HepG2 (cell line): ENCODE measurements at regions not wholly inside any gene's neighbourhood (a gene's known extent, or its start where the extent isn't known, plus 50 kb on each side); places are given as distances from the start of the nearest gene placed in this dataset.

ENCODE experiments used
- ATAC-seq: fragments of 200-7000 bp; cut with Tn5 transposase; 3 replicates; pipeline ENCODE4 v1.9.1; 2020; ENCODE audit warnings: mild to moderate bottlenecking, moderate library complexity
- BruUV-seq: library from RNA; stranded (reverse); fragments of 400-500 nt; replicated peaks from 2 replicates; lab custom pipeline; 2021; lab: Mats Ljungman, UMichigan
- CTCF ChIA-PET: fragments of 300-600 bp; formaldehyde crosslinking; extraction: SDS; loops from one replicate; lab custom pipeline; 2021; ENCODE audit warnings: low total read pairs, inconsistent platforms, low intra/inter-chr PET ratio; lab: Yijun Ruan, JAX
- POLR2A ChIA-PET: fragments of 350-600 bp; sonication (Branson Sonifier 250); formaldehyde crosslinking; loops from one replicate; lab custom pipeline; 2020; ENCODE audit warnings: antibody characterized with exemption, inconsistent platforms; lab: Yijun Ruan, JAX
- DNase-seq: peaks from one replicate; pipeline ENCODE4 v3.0.0-alpha.2; 2015; ENCODE audit warnings: low spot score
- FAIRE-seq: peaks from 3 replicates; lab custom pipeline; 2011; peaks lifted over from hg19 to GRCh38; lab: Jason Lieb, UNC
- H2AFZ ChIP-seq: one replicate; pipeline ENCODE4 v1.6.1; 2011; ENCODE audit warnings: low read length, inconsistent platforms
- H3K27ac ChIP-seq: fragments of 300-600 bp; 3 replicates; pipeline ENCODE4 v1.8.0; 2011; ENCODE audit warnings: mixed run types, mild to moderate bottlenecking, mixed read lengths, low read length, inconsistent platforms; ENCODE audit not compliant: insufficient read depth; ENCODE audit errors: extremely low read length
- H3K27me3 ChIP-seq, 2 experiments: fragments of 200-600 bp in 1 of 2; 2 replicates in 1 of 2; 3 replicates in 1 of 2; pipeline versions ENCODE4 v1.6.0 to v1.8.0; 2011; ENCODE audit warnings: low read length in 2 of 2, mild to moderate bottlenecking in 2 of 2, moderate library complexity in 2 of 2, inconsistent platforms in 1 of 2; ENCODE audit not compliant: insufficient read depth in 2 of 2, control insufficient read depth in 1 of 2
- H3K36me3 ChIP-seq, 2 experiments: fragments of 200-600 bp in 1 of 2; replicated peaks in 1 of 2; 2 replicates in 1 of 2; 3 replicates in 1 of 2; pipeline versions ENCODE4 v1.5.1 to v1.8.0; 2011; ENCODE audit warnings: low read length in 2 of 2, inconsistent platforms in 1 of 2; ENCODE audit not compliant: insufficient read depth in 2 of 2, control insufficient read depth in 1 of 2
- H3K4me1 ChIP-seq: 2 replicates; pipeline ENCODE4 v1.5.1; 2012; ENCODE audit warnings: low read length, inconsistent platforms; ENCODE audit not compliant: insufficient read depth
- H3K4me2 ChIP-seq: 2 replicates; pipeline ENCODE4 v1.6.0; 2011; ENCODE audit warnings: low read depth, low read length, inconsistent platforms
- H3K4me3 ChIP-seq, 3 experiments: fragments of 200-600 bp in 1 of 3; sonication (generic), shearing (Covaris generic) in 1 of 3; replicated peaks in 1 of 3; 2 replicates each; pipeline ENCODE4 v1.5.1; 2011 to 2016; ENCODE audit warnings: low read length in 3 of 3, inconsistent platforms in 2 of 3, low read depth in 2 of 3, mild to moderate bottlenecking in 2 of 3, control low read depth in 1 of 3, mixed read lengths in 1 of 3; ENCODE audit not compliant: insufficient read depth in 1 of 3
- H3K79me2 ChIP-seq: one replicate; pipeline ENCODE4 v1.6.1; 2011; ENCODE audit warnings: low read length, inconsistent platforms; ENCODE audit not compliant: insufficient read depth
- H3K9ac ChIP-seq: 2 replicates; pipeline ENCODE4 v1.6.0; 2011; ENCODE audit warnings: mild to moderate bottlenecking, low read depth, low read length, inconsistent platforms; ENCODE audit not compliant: insufficient read depth
- H3K9me3 ChIP-seq: 2 replicates; pipeline ENCODE4 v1.5.1; 2012; ENCODE audit warnings: mild to moderate bottlenecking, low read length
- H4K20me1 ChIP-seq: 2 replicates; pipeline ENCODE4 v1.6.0; 2011; ENCODE audit warnings: inconsistent platforms, mild to moderate bottlenecking, low read length, moderate library complexity; ENCODE audit not compliant: insufficient read depth
- AGO2 ChIP-seq: fragments of 200-400 bp; formaldehyde crosslinking; optimal IDR thresholded peaks from 2 replicates; pipeline ENCODE3; 2017; ENCODE audit warnings: mild to moderate bottlenecking, low read depth, low read length, moderate library complexity
- ARID2 ChIP-seq: sonication (generic); formaldehyde crosslinking; IDR thresholded peaks from 2 replicates; pipeline ENCODE4 v1.8.1; 2022; ENCODE audit warnings: mild to moderate bottlenecking, missing genetic modification reagents, borderline replicate concordance
- ATF7 ChIP-seq, 2 experiments: fragments of 450-650 bp in 1 of 2; sonication (generic) in 1 of 2; formaldehyde crosslinking in 1 of 2; IDR thresholded peaks; 2 replicates each; pipeline versions ENCODE4 v1.4.0 to v1.6.1; 2016 to 2020; ENCODE audit warnings: antibody characterized with exemption in 1 of 2, mild to moderate bottlenecking in 1 of 2, missing genetic modification reagents in 1 of 2
- KLF6 ChIP-seq: IDR thresholded peaks from 2 replicates; pipeline ENCODE4 v1.8.0; 2016; ENCODE audit warnings: missing biosample characterization, missing genetic modification reagents
- MAF1 ChIP-seq: sonication (generic); formaldehyde crosslinking; IDR thresholded peaks from 2 replicates; pipeline ENCODE4 v1.5.0; 2020; ENCODE audit warnings: missing genetic modification reagents, borderline replicate concordance
- MAZ ChIP-seq, 2 experiments: sonication (generic) in 1 of 2; formaldehyde crosslinking in 1 of 2; IDR thresholded peaks; 2 replicates each; pipeline versions ENCODE4 v1.5.0 to v1.6.1; 2012 to 2020; ENCODE audit warnings: low read depth in 2 of 2, mild to moderate bottlenecking in 2 of 2, borderline replicate concordance in 1 of 2, improper control_type of control experiment in 1 of 2, low read length in 1 of 2, missing genetic modification reagents in 1 of 2, moderate library complexity in 1 of 2
- PLRG1 ChIP-seq: fragments of 450-650 bp; conservative IDR thresholded peaks from 2 replicates; pipeline ENCODE4 v1.6.1; 2016
- PRPF4 ChIP-seq: fragments of 200-400 bp; formaldehyde crosslinking; IDR thresholded peaks from 2 replicates; pipeline ENCODE4 v1.6.1; 2016; ENCODE audit warnings: low read length, low read depth; ENCODE audit not compliant: poor library complexity, severe bottlenecking
- RCOR2 ChIP-seq: IDR thresholded peaks from 2 replicates; pipeline ENCODE4 v1.6.1; 2016; ENCODE audit warnings: missing biosample characterization, missing genetic modification reagents
- TCF7L2 ChIP-seq: IDR thresholded peaks from 2 replicates; pipeline ENCODE4 v1.6.1; 2011; ENCODE audit warnings: mild to moderate bottlenecking, low read depth, low read length, moderate library complexity
- XBP1 ChIP-seq: sonication (generic); formaldehyde crosslinking; IDR thresholded peaks from 2 replicates; pipeline ENCODE4 v1.5.0; 2020; ENCODE audit warnings: missing genetic modification reagents
- ZNF10 ChIP-seq: sonication (generic); formaldehyde crosslinking; IDR thresholded peaks from 2 replicates; pipeline ENCODE4 v1.4.0; 2020; ENCODE audit warnings: mild to moderate bottlenecking, low read depth, missing genetic modification reagents, borderline replicate concordance
- ZNF230 ChIP-seq: sonication (generic); formaldehyde crosslinking; IDR thresholded peaks from 2 replicates; pipeline ENCODE4 v1.4.0; 2020; ENCODE audit warnings: mild to moderate bottlenecking, missing genetic modification reagents
- ZNF430 ChIP-seq: sonication (generic); formaldehyde crosslinking; IDR thresholded peaks from 2 replicates; pipeline ENCODE4 v1.9.0; 2021; ENCODE audit warnings: mild to moderate bottlenecking, missing genetic modification reagents
- ZNF878 ChIP-seq: sonication (generic); formaldehyde crosslinking; IDR thresholded peaks from 2 replicates; pipeline ENCODE4 v1.8.1; 2023; ENCODE audit warnings: mild to moderate bottlenecking, missing genetic modification reagents, moderate library complexity
- WGBS: methylation state at CpG from one replicate; pipeline ENCODE4 v1.1.6; 2017; ENCODE audit warnings: low lambda C conversion rate; 5-methylcytosine and 5-hydroxymethylcytosine counted together
- in situ Hi-C: cut with HindIII; loops from 2 replicates; pipeline ENCODE4 v1.10.0; 2017; ENCODE audit warnings: low pct_unique_long_range_greater_than_20kb; ENCODE audit not compliant: extremely low pct_ligation_motif_present
- intact Hi-C: fragments of 100-400 bp; cut with micrococcal nuclease; formaldehyde crosslinking; loops from one replicate; pipeline ENCODE4 v1.10.0; 2022; ENCODE audit not compliant: unreplicated experiment

DNA sequence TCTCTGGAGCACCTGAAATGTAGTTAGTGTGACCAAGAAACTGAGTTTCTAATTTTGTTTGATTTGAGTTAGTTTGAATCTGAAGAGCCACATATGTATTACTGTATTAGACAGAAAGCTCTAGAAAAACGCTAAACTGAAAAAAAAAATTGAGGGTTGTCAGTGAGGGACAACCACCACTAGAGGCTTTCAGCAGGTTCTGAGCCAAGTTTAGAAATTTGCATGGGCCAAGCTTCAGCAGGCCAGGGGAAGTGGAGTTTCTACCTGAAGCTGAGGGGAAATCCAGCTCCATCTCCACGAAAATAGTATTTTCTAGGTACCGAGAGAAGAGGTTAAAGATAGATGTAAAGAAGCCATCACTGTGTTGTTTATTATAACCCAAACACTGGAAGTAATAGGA is 77.9 kb upstream of the PLXNA4 start:
- ATAC-seq (peak; percentile 56), FAIRE-seq (no peak), DNase-seq (no peak)
- Histone ChIP-seq H3K36me3 (no peaks in the 10 kb centered on the region), H3K27ac (no peak overlapping the region), H3K9ac (no peak overlapping the region), H2AFZ (no peak overlapping the region), H3K4me1 (no peaks in the 10 kb centered on the region), H3K9me3 (no peaks in the 10 kb centered on the region), H3K4me3 (no peak overlapping the region), H4K20me1 (no peaks in the 10 kb centered on the region), H3K79me2 (no peaks in the 10 kb centered on the region), H3K4me2 (no peak overlapping the region), H3K27me3 (peaks cover 2 to 9% of the 10 kb centered on the region in 2 experiments; a peak in 3 of 5 replicates)
- ChIA-PET POLR2A (no interaction called here), CTCF (no interaction called here)
- intact Hi-C loops (no loop called here), in situ Hi-C loops (no loop called here)
- BruUV-seq, result no TSS peak
- 2% methylated on average over 3 of the region's 3 CpGs for WGBS
- TF ChIP-seq XBP1, result no peak

DNA sequence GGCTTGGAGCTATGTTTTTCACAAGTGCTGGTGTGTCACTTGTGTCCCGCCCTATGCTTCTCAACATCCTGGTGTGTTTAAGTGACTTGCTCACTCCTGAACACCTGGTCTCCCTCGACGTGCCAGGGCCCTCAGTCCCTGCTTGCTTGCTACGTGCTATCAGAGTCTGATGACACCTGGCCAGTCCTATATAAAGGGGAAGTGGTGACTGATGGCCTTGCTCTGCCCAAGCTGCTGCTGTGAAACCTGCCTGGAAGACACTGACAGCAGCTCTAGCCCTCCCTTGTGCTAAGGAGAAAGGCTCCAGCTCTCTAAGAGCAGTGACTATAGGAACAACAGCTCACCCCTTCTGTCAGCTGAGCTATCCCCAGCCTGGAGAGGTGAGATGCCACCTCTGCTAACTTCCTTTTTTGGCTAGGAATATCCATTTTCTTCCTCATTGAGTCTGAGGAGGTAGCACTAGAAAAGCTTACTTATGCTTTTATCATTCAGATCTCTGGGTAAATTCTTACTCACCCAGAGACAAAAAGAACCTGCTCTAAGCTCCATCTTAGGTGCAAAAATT is 77.2 kb upstream of the PLXNA4 start:
- Histone ChIP-seq H3K36me3 (no peaks in the 10 kb centered on the region), H3K4me1 (no peaks in the 10 kb centered on the region), H3K9ac (no peak overlapping the region), H3K9me3 (no peaks in the 10 kb centered on the region), H3K27me3 (peaks cover 2 to 9% of the 10 kb centered on the region in 2 experiments; a peak in 3 of 5 replicates), H3K4me3 (no peak overlapping the region), H4K20me1 (no peaks in the 10 kb centered on the region), H3K79me2 (no peaks in the 10 kb centered on the region), H3K27ac (no peak overlapping the region), H3K4me2 (no peak overlapping the region), H2AFZ (no peak overlapping the region)
- intact Hi-C loops, result no loop called here
- DNase-seq, result no peak
- in situ Hi-C loops, result no loop called here
- POLR2A ChIA-PET, result no interaction called here
- FAIRE-seq, result no peak
- no peak for TF ChIP-seq PLRG1
- no peak for TF ChIP-seq TCF7L2
- TF ChIP-seq ZNF230 (CRISPR knock-in tag), result no peak
- TF ChIP-seq AGO2, result no peak
- no peak for TF ChIP-seq ATF7 (IDR thresholded peaks at IDR 0.05)
- no peak for TF ChIP-seq ATF7 (CRISPR knock-in tag; IDR thresholded peaks at IDR 0.05)
- TF ChIP-seq MAF1 (CRISPR knock-in tag), result no peak
- TF ChIP-seq PRPF4, result no peak
- no peak for TF ChIP-seq ARID2 (CRISPR knock-in tag)
- TF ChIP-seq RCOR2 (CRISPR knock-in tag), result no peak
- no peak for TF ChIP-seq ZNF10 (CRISPR knock-in tag)
- TF ChIP-seq MAZ (IDR thresholded peaks at IDR 0.05; ENCODE audit: borderline replicate concordance, low read depth, low read length), result no peak
- TF ChIP-seq MAZ (CRISPR knock-in tag; IDR thresholded peaks at IDR 0.05; ENCODE audit: low read depth), result no peak
- no peak for TF ChIP-seq ZNF878 (CRISPR knock-in tag)
- TF ChIP-seq ZNF430, result no peak
- TF ChIP-seq KLF6 (CRISPR knock-in tag), result no peak
- no peak for ATAC-seq
- 20% methylated on average over 1 of the region's 4 CpGs for WGBS
- CTCF ChIA-PET, result no interaction called here
- no TSS peak for BruUV-seq
